Thymus (tissue), 11 donors: ENCODE measurements at regions not wholly inside any gene's neighbourhood (a gene's known extent, or its start where the extent isn't known, plus 50 kb on each side); places are given as distances from the start of the nearest gene placed in this dataset.
"Not testable (repeated sequence)": the region's sequence is repeated elsewhere in the genome, so short reads cannot be mapped to it uniquely, and the experiment has no call there.

Experiments
- DNase-seq, 9 donors: peaks; one replicate each; pipeline ENCODE4 v3.0.0-alpha.2; 2013; ENCODE audit warnings: low spot score in 9 of 9, low read depth in 6 of 9, missing footprints in 1 of 9
- H3K27ac ChIP-seq, 2 donors: one replicate each; pipeline ENCODE4 v1.5.1; 2013; ENCODE audit warnings: control low read depth in 1 of 2, low read depth in 1 of 2, low read length in 1 of 2, mild to moderate bottlenecking in 1 of 2, moderate library complexity in 1 of 2
- H3K27me3 ChIP-seq, 2 donors: one replicate each; pipeline ENCODE4 v1.5.1; 2013; ENCODE audit warnings: low read length in 1 of 2; ENCODE audit not compliant: control insufficient read depth in 2 of 2, insufficient read depth in 1 of 2
- H3K36me3 ChIP-seq, 2 donors: one replicate each; pipeline ENCODE4 v1.5.1; 2013; ENCODE audit warnings: low read length in 1 of 2, mild to moderate bottlenecking in 1 of 2, moderate library complexity in 1 of 2; ENCODE audit not compliant: control insufficient read depth in 2 of 2, insufficient read depth in 2 of 2
- H3K4me1 ChIP-seq, 2 donors: one replicate each; pipeline ENCODE4 v1.5.1; 2013; ENCODE audit warnings: low read length in 2 of 2; ENCODE audit not compliant: control insufficient read depth in 2 of 2, insufficient read depth in 2 of 2
- H3K4me3 ChIP-seq, 2 donors: one replicate each; pipeline ENCODE4 v1.5.1; 2013; ENCODE audit warnings: low read length in 2 of 2, control low read depth in 1 of 2, mild to moderate bottlenecking in 1 of 2
- H3K9me3 ChIP-seq, 2 donors: one replicate each; pipeline ENCODE4 v1.5.1; 2013; ENCODE audit warnings: low read length in 1 of 2, mild to moderate bottlenecking in 1 of 2; ENCODE audit not compliant: control insufficient read depth in 2 of 2, insufficient read depth in 1 of 2
- WGBS: extraction: QIAGEN DNeasy Blood & Tissue Kit; methylation state at CpG from one replicate; pipeline ENCODE4 v1.1.7; 2013; 5-methylcytosine and 5-hydroxymethylcytosine counted together
- donor health status: healthy.

GRCh38 chr6:27667657-27668441 is 194.9 kb upstream of the ZNF184 start:
- H3K27ac ChIP-seq, result no peak overlapping the region
- peaks cover 39 to 80% of the 10 kb centered on the region in 2 donors for H3K27me3 ChIP-seq
- no peaks in the 10 kb centered on the region for H3K36me3 ChIP-seq
- DNase-seq, result peak in 1 of 9 donors; percentile 5
- WGBS, result 7% methylated on average over 22 of the region's 22 CpGs
- H3K4me1 ChIP-seq, result peaks cover 0 to 10% of the 10 kb centered on the region in 2 donors
- H3K4me3 ChIP-seq, result no peak overlapping the region
- H3K9me3 ChIP-seq, result peaks cover 0 to 4% of the 10 kb centered on the region in 2 donors

- Histone ChIP-seq H3K27ac (no peak overlapping the region), H3K9me3 (peaks cover 1 to 2% of the 10 kb centered on the region in 2 donors), H3K4me1 (peaks cover 0 to 7% of the 10 kb centered on the region in 2 donors), H3K36me3 (no peaks in the 10 kb centered on the region), H3K4me3 (no peak overlapping the region), H3K27me3 (peaks cover 33 to 75% of the 10 kb centered on the region in 2 donors)
- DNase-seq, result peak in 1 of 9 donors; percentile 2
- WGBS, result 10% methylated on average over 14 of the region's 14 CpGs
These were observed 194.2 kb upstream of the ZNF184 start for GRCh38 chr6:27667016-27667656.

DNA sequence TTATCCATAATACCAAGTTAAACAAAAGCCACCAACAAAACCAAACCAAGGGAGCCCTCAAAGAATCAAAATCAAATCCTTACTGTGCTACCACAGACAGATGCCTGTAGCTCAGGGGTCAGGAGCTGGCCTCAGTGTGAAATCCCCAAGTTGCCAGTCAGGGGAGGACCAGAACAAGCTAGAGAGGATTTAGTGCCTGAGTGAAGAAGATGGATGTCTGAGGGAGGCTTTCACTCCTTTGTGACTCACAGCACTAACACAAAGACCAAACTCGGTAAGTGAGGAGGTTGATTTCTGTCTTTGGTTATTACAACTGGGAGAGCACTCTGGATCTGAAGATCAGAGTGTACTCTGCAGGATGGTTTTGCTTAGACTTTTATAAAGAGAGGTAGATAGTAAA is 189.9 kb upstream of the ZNF184 start:
- H3K9me3 ChIP-seq, result peaks cover 0 to 1% of the 10 kb centered on the region in 2 donors
- no peaks in the 10 kb centered on the region for H3K36me3 ChIP-seq
- H3K4me3 ChIP-seq, result no peak overlapping the region
- WGBS, result 45% methylated on average over 1 of the region's 1 CpG
- DNase-seq, result no peak
- H3K27ac ChIP-seq, result no peak overlapping the region
- peaks cover 10 to 31% of the 10 kb centered on the region in 2 donors for H3K27me3 ChIP-seq
- H3K4me1 ChIP-seq, result no peaks in the 10 kb centered on the region

GRCh38 chr6:27662212-27662611 is 189.3 kb upstream of the ZNF184 start:
- H3K27ac ChIP-seq, H3K9me3 ChIP-seq, H3K36me3 ChIP-seq, DNase-seq, H3K4me1 ChIP-seq, H3K4me3 ChIP-seq: not testable (repeated sequence)
- H3K27me3 ChIP-seq, result peaks cover 8 to 26% of the 10 kb centered on the region in 2 donors
- 94% methylated on average over 5 of the region's 5 CpGs for WGBS

DNA sequence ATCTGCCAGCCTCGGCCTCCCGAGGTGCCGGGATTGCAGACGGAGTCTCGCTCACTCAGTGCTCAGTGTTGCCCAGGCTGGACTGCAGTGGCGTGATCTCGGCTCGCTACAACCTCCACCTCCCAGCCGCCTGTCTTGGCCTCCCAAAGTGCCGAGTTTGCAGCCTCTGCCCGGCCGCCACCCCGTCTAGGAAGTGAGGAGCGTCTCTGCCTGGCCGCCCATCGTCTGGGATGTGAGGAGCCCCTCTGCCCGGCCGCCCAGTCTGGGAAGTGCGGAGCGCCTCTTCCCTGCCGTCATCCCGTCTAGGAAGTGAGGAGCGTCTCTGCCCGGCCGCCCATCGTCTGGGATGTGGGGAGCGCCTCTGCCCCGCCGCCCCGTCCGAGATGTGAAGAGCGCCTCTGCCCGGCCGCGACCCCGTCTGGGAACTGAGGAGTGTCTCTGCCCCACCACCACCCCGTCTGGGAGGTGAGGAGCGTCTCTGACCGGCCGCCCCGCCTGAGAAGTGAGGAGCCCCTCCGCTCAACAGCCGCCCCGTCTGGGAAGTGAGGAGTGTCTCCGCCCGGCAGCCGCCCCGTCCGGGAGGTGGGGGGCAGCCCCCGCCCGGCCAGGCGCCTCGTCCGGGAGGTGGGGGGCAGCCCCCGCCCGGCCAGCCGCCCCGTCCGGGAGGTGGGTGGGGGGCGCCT is 180.4 kb upstream of the ZNF184 start:
- DNase-seq, result not testable (repeated sequence)
- WGBS, result 29% methylated on average over 60 of the region's 60 CpGs

DNA sequence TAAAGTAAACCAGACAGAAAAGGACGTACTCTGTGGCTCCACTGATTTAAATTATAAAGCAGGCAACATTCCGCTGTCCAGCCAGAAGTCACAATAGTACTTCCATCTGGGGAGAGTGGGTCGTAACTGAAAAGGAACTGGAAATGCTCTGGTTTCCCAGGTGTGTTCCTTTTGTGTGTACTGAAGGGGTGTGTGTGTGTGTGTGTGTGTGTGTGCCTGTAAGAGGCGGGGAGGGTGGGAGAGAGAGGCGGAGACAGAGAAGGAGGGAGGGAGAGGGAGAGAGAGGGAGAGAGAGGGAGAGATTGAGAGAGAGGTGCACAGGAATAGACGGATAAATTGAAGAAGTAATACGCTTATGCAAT is 178.4 kb upstream of the ZNF184 start:
- Histone ChIP-seq H3K36me3 (no peaks in the 10 kb centered on the region), H3K27me3 (peaks cover 5 to 34% of the 10 kb centered on the region in 2 donors), H3K4me3 (no peak overlapping the region), H3K27ac (no peak overlapping the region), H3K9me3 (peaks cover 4% of the 10 kb centered on the region in 2 donors), H3K4me1 (no peaks in the 10 kb centered on the region)
- 31% methylated on average over 7 of the region's 7 CpGs for WGBS
- no peak for DNase-seq

More for the DNA sequence above, 180.4 kb upstream of the ZNF184 start:
- peaks cover 5 to 34% of the 10 kb centered on the region in 2 donors for H3K27me3 ChIP-seq
- H3K27ac ChIP-seq, H3K4me3 ChIP-seq, H3K9me3 ChIP-seq, H3K4me1 ChIP-seq, H3K36me3 ChIP-seq: not testable (repeated sequence)

GRCh38 chr6:27650620-27651370 is 177.9 kb upstream of the ZNF184 start:
- 10% methylated on average over 17 of the region's 17 CpGs for WGBS
- H3K9me3 ChIP-seq, result peaks cover 4% of the 10 kb centered on the region in 2 donors
- no peaks in the 10 kb centered on the region for H3K36me3 ChIP-seq
- H3K4me1 ChIP-seq, result no peaks in the 10 kb centered on the region
- H3K27me3 ChIP-seq, result peaks cover 5 to 36% of the 10 kb centered on the region in 2 donors
- peak in 2 of 9 donors; percentile 37 to 39 for DNase-seq
- no peak overlapping the region for H3K4me3 ChIP-seq
- no peak overlapping the region for H3K27ac ChIP-seq

- 77% methylated on average over 6 of the region's 6 CpGs for WGBS
- Histone ChIP-seq H3K4me1 (no peaks in the 10 kb centered on the region), H3K27me3 (peaks cover 0 to 8% of the 10 kb centered on the region in 2 donors), H3K27ac (no peak overlapping the region), H3K4me3 (no peak overlapping the region), H3K9me3 (no peaks in the 10 kb centered on the region), H3K36me3 (no peaks in the 10 kb centered on the region)
- DNase-seq, result no peak
These were observed 171.6 kb upstream of the ZNF184 start for GRCh38 chr6:27644528-27644927.
